ENCODE measurements at regions not wholly inside any gene's neighbourhood (a gene's known extent, or its start where the extent isn't known, plus 50 kb on each side); places are given as distances from the start of the nearest gene placed in this dataset.

- Histone ChIP-seq H2BK15ac (ENCODE audit: low read length) (no peak overlapping the region), H2BK12ac (ENCODE audit: low read length) (no peak overlapping the region), H3K4me1 (ENCODE audit: control insufficient read depth in 2 of 2, insufficient read depth in 1 of 2, low read depth in 1 of 2, low read length in 2 of 2) (no peaks in the 10 kb centered on the region), H3K4me3 (ENCODE audit: low read length in 2 of 2) (no peak overlapping the region), H3K27ac (replicated peaks; ENCODE audit: low read length) (no peak overlapping the region), H3K18ac (ENCODE audit: low read length) (no peak overlapping the region), H3K14ac (ENCODE audit: low read length) (no peak overlapping the region), H3K36me3 (replicated peaks in 1 of 2; ENCODE audit: control insufficient read depth in 2 of 2, insufficient read depth in 2 of 2, low read length in 2 of 2) (no peaks in the 10 kb centered on the region), H3K27me3 (ENCODE audit: control insufficient read depth in 3 of 3, insufficient read depth in 3 of 3, low read depth in 1 of 3, low read length in 3 of 3) (no peaks in the 10 kb centered on the region), H2AFZ (ENCODE audit: low read length) (no peak overlapping the region), H2BK120ac (ENCODE audit: low read depth, low read length) (no peak overlapping the region), H3K79me1 (ENCODE audit: low read depth, low read length) (no peaks in the 10 kb centered on the region), H3K4me2 (ENCODE audit: insufficient read depth, low read length, poor library complexity, severe bottlenecking) (no peak overlapping the region), H3K9me3 (replicated peaks in 1 of 2; ENCODE audit: control insufficient read depth in 2 of 2, insufficient read depth in 1 of 2, low read depth in 1 of 2, low read length in 2 of 2) (no peaks in the 10 kb centered on the region), H2AK5ac (ENCODE audit: low read depth, low read length) (no peak overlapping the region), H3K23ac (ENCODE audit: low read depth, low read length, poor library complexity) (no peak overlapping the region), H4K91ac (ENCODE audit: low read depth, low read length, poor library complexity) (no peak overlapping the region), H4K8ac (ENCODE audit: low read depth, low read length) (no peak overlapping the region), H3K9ac (ENCODE audit: low read depth, low read length, poor library complexity) (no peak overlapping the region), H2BK5ac (ENCODE audit: low read length) (no peak overlapping the region), H3K4ac (ENCODE audit: low read length) (no peak overlapping the region)
- WGBS, 2 donors (ENCODE audit: extremely low coverage in 2 of 2, insufficient read length in 2 of 2, insufficient replicate concordance in 1 of 2): no CpG with 5 or more reads among the region's 2 CpGs
- no peak for DNase-seq (ENCODE audit: low spot score)
Measured at GRCh38 chr2:228938629-228939028, 332.5 kb downstream of the PID1 start.

- no CpG with 5 or more reads among the region's 3 CpGs for WGBS, 2 donors (ENCODE audit: extremely low coverage in 2 of 2, insufficient read length in 2 of 2, insufficient replicate concordance in 1 of 2)
- Histone ChIP-seq H2BK15ac (ENCODE audit: low read length) (no peak overlapping the region), H2BK5ac (ENCODE audit: low read length) (no peak overlapping the region), H4K8ac (ENCODE audit: low read depth, low read length) (no peak overlapping the region), H3K4me1 (ENCODE audit: control insufficient read depth in 2 of 2, insufficient read depth in 1 of 2, low read depth in 1 of 2, low read length in 2 of 2) (no peaks in the 10 kb centered on the region), H3K27ac (replicated peaks; ENCODE audit: low read length) (no peak overlapping the region), H2AK5ac (ENCODE audit: low read depth, low read length) (no peak overlapping the region), H3K23ac (ENCODE audit: low read depth, low read length, poor library complexity) (no peak overlapping the region), H3K4me2 (ENCODE audit: insufficient read depth, low read length, poor library complexity, severe bottlenecking) (no peak overlapping the region), H2BK12ac (ENCODE audit: low read length) (no peak overlapping the region), H3K79me1 (ENCODE audit: low read depth, low read length) (no peaks in the 10 kb centered on the region), H3K14ac (ENCODE audit: low read length) (no peak overlapping the region), H3K4me3 (ENCODE audit: low read length in 2 of 2) (no peak overlapping the region), H2BK120ac (ENCODE audit: low read depth, low read length) (no peak overlapping the region), H2AFZ (ENCODE audit: low read length) (no peak overlapping the region), H3K36me3 (replicated peaks in 1 of 2; ENCODE audit: control insufficient read depth in 2 of 2, insufficient read depth in 2 of 2, low read length in 2 of 2) (no peaks in the 10 kb centered on the region), H4K91ac (ENCODE audit: low read depth, low read length, poor library complexity) (no peak overlapping the region), H3K27me3 (ENCODE audit: control insufficient read depth in 3 of 3, insufficient read depth in 3 of 3, low read depth in 1 of 3, low read length in 3 of 3) (no peaks in the 10 kb centered on the region), H3K9me3 (replicated peaks in 1 of 2; ENCODE audit: control insufficient read depth in 2 of 2, insufficient read depth in 1 of 2, low read depth in 1 of 2, low read length in 2 of 2) (no peaks in the 10 kb centered on the region), H3K4ac (ENCODE audit: low read length) (no peak overlapping the region), H3K9ac (ENCODE audit: low read depth, low read length, poor library complexity) (no peak overlapping the region), H3K18ac (ENCODE audit: low read length) (no peak overlapping the region)
- DNase-seq (ENCODE audit: low spot score): no peak
Measured at GRCh38 chr2:228927028-228928010, 343.8 kb downstream of the PID1 start.

GRCh38 chr2:228919808-228920207, 351.3 kb downstream of the PID1 start:
- Histone ChIP-seq H2BK15ac (ENCODE audit: low read length) (no peak overlapping the region), H4K8ac (ENCODE audit: low read depth, low read length) (no peak overlapping the region), H2BK5ac (ENCODE audit: low read length) (no peak overlapping the region), H3K36me3 (replicated peaks in 1 of 2; ENCODE audit: control insufficient read depth in 2 of 2, insufficient read depth in 2 of 2, low read length in 2 of 2) (no peaks in the 10 kb centered on the region), H3K23ac (ENCODE audit: low read depth, low read length, poor library complexity) (no peak overlapping the region), H3K27ac (replicated peaks; ENCODE audit: low read length) (no peak overlapping the region), H3K4me2 (ENCODE audit: insufficient read depth, low read length, poor library complexity, severe bottlenecking) (no peak overlapping the region), H2BK12ac (ENCODE audit: low read length) (no peak overlapping the region), H3K4me3 (ENCODE audit: low read length in 2 of 2) (no peak overlapping the region), H3K4ac (ENCODE audit: low read length) (no peak overlapping the region), H3K4me1 (ENCODE audit: control insufficient read depth in 2 of 2, insufficient read depth in 1 of 2, low read depth in 1 of 2, low read length in 2 of 2) (no peaks in the 10 kb centered on the region), H3K27me3 (ENCODE audit: control insufficient read depth in 3 of 3, insufficient read depth in 3 of 3, low read depth in 1 of 3, low read length in 3 of 3) (no peaks in the 10 kb centered on the region), H3K18ac (ENCODE audit: low read length) (no peak overlapping the region), H2BK120ac (ENCODE audit: low read depth, low read length) (no peak overlapping the region), H4K91ac (ENCODE audit: low read depth, low read length, poor library complexity) (no peak overlapping the region), H3K9me3 (replicated peaks in 1 of 2; ENCODE audit: control insufficient read depth in 2 of 2, insufficient read depth in 1 of 2, low read depth in 1 of 2, low read length in 2 of 2) (no peaks in the 10 kb centered on the region), H2AK5ac (ENCODE audit: low read depth, low read length) (no peak overlapping the region), H3K9ac (ENCODE audit: low read depth, low read length, poor library complexity) (no peak overlapping the region), H3K14ac (ENCODE audit: low read length) (no peak overlapping the region), H2AFZ (ENCODE audit: low read length) (no peak overlapping the region), H3K79me1 (ENCODE audit: low read depth, low read length) (no peaks in the 10 kb centered on the region)
- no CpG with 5 or more reads among the region's 4 CpGs for WGBS, 2 donors (ENCODE audit: extremely low coverage in 2 of 2, insufficient read length in 2 of 2, insufficient replicate concordance in 1 of 2)
- no peak for DNase-seq (ENCODE audit: low spot score)

- Histone ChIP-seq H3K79me1 (ENCODE audit: low read depth, low read length) (no peaks in the 10 kb centered on the region), H3K4me3 (ENCODE audit: low read length in 2 of 2) (no peak overlapping the region), H2AK5ac (ENCODE audit: low read depth, low read length) (no peak overlapping the region), H4K91ac (ENCODE audit: low read depth, low read length, poor library complexity) (no peak overlapping the region), H3K36me3 (replicated peaks in 1 of 2; ENCODE audit: control insufficient read depth in 2 of 2, insufficient read depth in 2 of 2, low read length in 2 of 2) (no peaks in the 10 kb centered on the region), H2BK12ac (ENCODE audit: low read length) (no peak overlapping the region), H3K9me3 (replicated peaks in 1 of 2; ENCODE audit: control insufficient read depth in 2 of 2, insufficient read depth in 1 of 2, low read depth in 1 of 2, low read length in 2 of 2) (no peaks in the 10 kb centered on the region), H3K27me3 (ENCODE audit: control insufficient read depth in 3 of 3, insufficient read depth in 3 of 3, low read depth in 1 of 3, low read length in 3 of 3) (no peaks in the 10 kb centered on the region), H3K23ac (ENCODE audit: low read depth, low read length, poor library complexity) (no peak overlapping the region), H3K27ac (replicated peaks; ENCODE audit: low read length) (no peak overlapping the region), H4K8ac (ENCODE audit: low read depth, low read length) (no peak overlapping the region), H2BK120ac (ENCODE audit: low read depth, low read length) (no peak overlapping the region), H2BK15ac (ENCODE audit: low read length) (no peak overlapping the region), H3K14ac (ENCODE audit: low read length) (no peak overlapping the region), H3K4me2 (ENCODE audit: insufficient read depth, low read length, poor library complexity, severe bottlenecking) (no peak overlapping the region), H2AFZ (ENCODE audit: low read length) (no peak overlapping the region), H3K4ac (ENCODE audit: low read length) (no peak overlapping the region), H3K18ac (ENCODE audit: low read length) (no peak overlapping the region), H3K4me1 (ENCODE audit: control insufficient read depth in 2 of 2, insufficient read depth in 1 of 2, low read depth in 1 of 2, low read length in 2 of 2) (no peaks in the 10 kb centered on the region), H2BK5ac (ENCODE audit: low read length) (no peak overlapping the region), H3K9ac (ENCODE audit: low read depth, low read length, poor library complexity) (no peak overlapping the region)
- WGBS, 2 donors (ENCODE audit: extremely low coverage in 2 of 2, insufficient read length in 2 of 2, insufficient replicate concordance in 1 of 2): no CpG with 5 or more reads among the region's 1 CpG
- DNase-seq (ENCODE audit: low spot score): no peak
Measured at GRCh38 chr2:228917220-228917619, 353.9 kb downstream of the PID1 start.

Measured in neuronal stem cell (in vitro differentiated cells).